NCI-H1694 treated with DMSO at 0.1 percent for 48 hours (cell line): ENCODE measurements at regions not wholly inside any gene's neighbourhood (a gene's known extent, or its start where the extent isn't known, plus 50 kb on each side); places are given as distances from the start of the nearest gene placed in this dataset.

ENCODE experiments used
- DNase-seq: peaks from one replicate; lab custom pipeline; 2025; lab: John Stamatoyannopoulos, UW

GRCh38 chr1:168455764-168456163 lies 88.0 kb downstream of the XCL2 start:
- DNase-seq, result no peak

- no peak for DNase-seq
These were observed 89.5 kb downstream of the XCL2 start for GRCh38 chr1:168454211-168454815.

GRCh38 chr1:168453056-168453455 lies 90.7 kb downstream of the XCL2 start:
- DNase-seq, result no peak

GRCh38 chr1:168452329-168452728 lies 91.5 kb downstream of the XCL2 start:
- DNase-seq, result no peak

GRCh38 chr1:168447871-168448270 lies 95.9 kb downstream of the XCL2 start:
- DNase-seq, result no peak

- DNase-seq, result no peak
These were observed 97.7 kb downstream of the XCL2 start for GRCh38 chr1:168446081-168446480.

GRCh38 chr1:168443899-168444298 lies 99.9 kb downstream of the XCL2 start:
- DNase-seq, result no peak

- no peak for DNase-seq
These were observed 100.4 kb downstream of the XCL2 start for GRCh38 chr1:168443356-168443755.

GRCh38 chr1:168442931-168443330 lies 100.9 kb downstream of the XCL2 start:
- no peak for DNase-seq

GRCh38 chr1:168441745-168442144 lies 102.1 kb downstream of the XCL2 start:
- DNase-seq, result no peak

- peak; percentile 93 for DNase-seq
These were observed 104.1 kb downstream of the XCL2 start for GRCh38 chr1:168439456-168440375.

GRCh38 chr1:168438626-168439025 lies 105.2 kb downstream of the XCL2 start:
- no peak for DNase-seq

GRCh38 chr1:168437821-168438220 lies 106.0 kb downstream of the XCL2 start:
- no peak for DNase-seq

GRCh38 chr1:168435439-168435838 lies 108.4 kb downstream of the XCL2 start:
- no peak for DNase-seq

GRCh38 chr1:168433238-168433637 lies 110.6 kb downstream of the XCL2 start:
- no peak for DNase-seq

GRCh38 chr1:168431882-168432281 lies 111.9 kb downstream of the XCL2 start:
- DNase-seq, result no peak

- DNase-seq, result no peak
These were observed 113.5 kb downstream of the XCL2 start for GRCh38 chr1:168430321-168430720.

GRCh38 chr1:168428063-168428731 lies 115.6 kb downstream of the XCL2 start:
- DNase-seq, result no peak

GRCh38 chr1:168427051-168427450 lies 116.7 kb downstream of the XCL2 start:
- no peak for DNase-seq

GRCh38 chr1:168424281-168424680 lies 119.5 kb downstream of the XCL2 start:
- DNase-seq, result no peak

GRCh38 chr1:168422203-168422847 lies 121.5 kb downstream of the XCL2 start:
- no peak for DNase-seq

GRCh38 chr1:168421399-168422004 lies 122.3 kb downstream of the XCL2 start:
- DNase-seq, result no peak
